Hepatocyte (in vitro differentiated cells): ENCODE measurements at regions not wholly inside any gene's neighbourhood (a gene's known extent, or its start where the extent isn't known, plus 50 kb on each side); places are given as distances from the start of the nearest gene placed in this dataset.

Experiments
- CTCF ChIP-seq: fragments of 200-600 bp; sonication (generic); IDR thresholded peaks from 2 replicates; pipeline ENCODE4 v1.5.1; 2016; ENCODE audit warnings: antibody characterized with exemption, mild to moderate bottlenecking; ENCODE audit not compliant: poor library complexity
- EZH2 ChIP-seq: fragments of 200-600 bp; sonication (generic); IDR thresholded peaks from 2 replicates; pipeline ENCODE4 v1.6.1; 2016; ENCODE audit warnings: antibody characterized with exemption, mild to moderate bottlenecking, borderline replicate concordance
- EZH2phosphoT487 ChIP-seq: fragments of 200-600 bp; sonication (generic); IDR thresholded peaks from one replicate; pipeline ENCODE4 v1.6.1; 2018; ENCODE audit warnings: antibody characterized with exemption, mild to moderate bottlenecking, low read depth, moderate library complexity; ENCODE audit not compliant: unreplicated experiment, severe bottlenecking

- no peak for TF ChIP-seq CTCF
- TF ChIP-seq EZH2: no peak
- TF ChIP-seq EZH2phosphoT487: no peak
Observed at GRCh38 chr5:156096259-156096658, 230.7 kb upstream of the SGCD start.
